HTR-8/SVneo (cell line): ENCODE measurements at regions not wholly inside any gene's neighbourhood (a gene's known extent, or its start where the extent isn't known, plus 50 kb on each side); places are given as distances from the start of the nearest gene placed in this dataset.
"Not testable (repeated sequence)": the region's sequence is repeated elsewhere in the genome, so short reads cannot be mapped to it uniquely, and the experiment has no call there.

Experiments
- DNase-seq: peaks from one replicate; pipeline ENCODE4 v3.0.0; 2011; ENCODE audit warnings: low spot score, mixed read lengths; ENCODE audit not compliant: insufficient read length
- FAIRE-seq: peaks from 2 replicates; lab custom pipeline; 2011; peaks lifted over from hg19 to GRCh38; lab: Jason Lieb, UNC

DNA sequence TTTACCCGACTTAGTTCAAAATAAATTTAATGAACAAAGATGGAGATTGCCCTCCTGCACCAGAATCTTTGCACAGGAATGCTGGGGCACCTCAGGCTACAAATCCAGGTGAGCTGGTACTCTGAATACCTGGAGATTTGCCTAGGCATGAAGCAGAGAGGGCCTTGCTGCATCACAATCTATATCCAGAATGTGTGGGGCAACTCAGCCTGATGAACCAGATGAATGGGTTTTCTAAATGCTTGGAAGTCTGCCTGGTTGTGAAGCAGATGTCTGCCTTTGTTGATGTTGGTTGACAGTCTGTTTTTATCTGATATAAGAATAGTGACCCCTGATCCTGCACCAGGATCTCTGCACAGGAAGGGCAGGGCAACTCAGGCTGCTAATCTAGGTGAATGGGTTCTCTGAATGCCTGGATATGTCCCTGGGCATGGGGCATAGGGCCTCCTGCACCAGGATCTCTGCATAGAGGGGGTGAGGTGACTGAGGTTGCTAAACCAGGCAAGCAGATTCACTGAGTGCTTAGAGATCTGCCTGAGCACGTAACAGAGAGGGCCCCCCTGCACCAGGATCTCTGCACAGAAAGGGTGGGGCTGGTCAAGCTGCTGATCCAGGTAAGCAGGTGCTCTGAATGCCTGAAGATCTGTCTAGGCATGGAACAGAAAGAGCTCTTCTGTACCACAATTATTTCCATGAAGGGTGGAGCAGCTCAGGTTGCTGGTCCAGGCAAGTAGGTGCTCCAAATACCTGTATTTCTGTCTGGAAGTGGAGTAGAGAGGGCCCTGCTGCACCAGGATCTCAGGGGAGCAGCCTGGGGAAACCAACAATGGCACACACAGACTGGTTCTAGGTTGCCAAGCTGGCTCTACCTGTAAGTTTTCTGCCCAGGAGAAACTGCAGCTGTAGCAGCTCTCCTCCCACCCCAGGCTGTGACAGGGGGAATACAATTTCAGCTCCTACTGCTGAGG is 437.5 kb downstream of the MMUT start:
- FAIRE-seq (no peak), DNase-seq (no peak)

DNA sequence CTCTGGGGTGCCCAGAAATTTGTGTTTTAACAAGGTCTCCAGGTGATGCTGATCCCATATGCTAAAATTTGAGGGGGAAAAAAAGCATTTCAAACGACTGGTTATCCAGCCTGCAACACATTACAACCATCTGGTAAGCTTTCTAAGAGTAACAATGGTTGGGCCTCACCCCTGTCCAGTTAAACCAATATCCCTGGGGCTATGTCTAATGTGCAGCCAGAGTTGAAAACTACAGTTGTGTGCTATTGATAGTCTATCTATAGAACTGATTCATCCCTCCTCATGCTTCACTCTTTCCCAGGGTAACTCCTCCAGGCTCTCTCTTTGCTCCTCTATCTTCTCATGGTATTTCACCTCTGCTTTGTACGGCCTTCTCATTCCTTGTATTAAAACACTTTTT is 458.3 kb downstream of the MMUT start:
- no peak for FAIRE-seq
- no peak for DNase-seq

DNA sequence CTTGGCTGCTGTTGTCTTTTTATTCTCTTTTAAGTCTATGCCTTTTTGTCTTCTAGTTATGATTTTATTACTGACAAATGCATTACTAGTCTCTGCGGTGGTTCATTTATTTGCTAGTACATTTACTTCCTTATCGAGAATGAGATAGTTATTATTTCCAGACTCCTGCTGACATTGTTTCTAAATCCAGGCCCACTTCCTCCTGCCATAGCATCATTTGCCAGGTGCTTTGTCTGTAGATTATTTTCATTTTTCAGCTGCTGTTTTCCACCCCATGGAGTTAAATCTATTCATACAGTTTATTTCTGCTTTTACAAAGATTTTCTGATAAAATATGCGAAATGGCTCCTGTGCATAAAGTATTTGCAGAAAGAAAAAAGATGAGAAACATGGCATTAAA is 459.7 kb downstream of the MMUT start:
- DNase-seq (no peak), FAIRE-seq (no peak)

DNA sequence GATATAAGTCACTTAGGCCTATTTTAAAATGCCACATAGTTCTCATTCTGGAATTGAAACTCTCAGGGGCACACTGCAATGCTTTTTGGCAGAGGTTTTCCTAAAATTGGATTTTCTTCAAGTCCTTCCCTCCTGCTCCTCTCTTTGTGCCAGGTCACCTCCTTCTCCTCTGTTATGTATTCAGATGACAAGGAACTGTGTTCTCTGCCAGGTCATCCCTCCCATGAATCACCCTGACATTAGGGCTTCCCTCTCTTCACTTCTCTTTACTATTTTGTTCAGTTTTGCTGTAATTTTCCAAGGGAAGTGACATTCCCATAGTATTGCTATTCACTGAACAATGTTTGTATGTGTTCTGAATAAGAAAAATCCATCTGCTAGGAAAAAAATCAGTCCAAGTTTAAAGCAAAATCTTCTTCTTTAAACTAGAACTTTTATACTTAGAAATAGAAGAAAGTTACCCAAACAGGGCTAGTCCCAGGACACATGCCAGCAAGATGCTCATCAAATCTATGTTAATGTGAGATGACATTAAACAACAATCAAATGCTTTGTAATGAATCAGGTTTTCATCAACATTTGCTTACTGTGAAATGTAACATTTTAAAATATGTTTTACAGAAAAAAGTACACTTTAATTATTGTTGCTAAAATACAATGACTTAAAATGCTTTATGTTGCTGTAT is 461.1 kb downstream of the MMUT start:
- FAIRE-seq = no peak
- DNase-seq = no peak

DNA sequence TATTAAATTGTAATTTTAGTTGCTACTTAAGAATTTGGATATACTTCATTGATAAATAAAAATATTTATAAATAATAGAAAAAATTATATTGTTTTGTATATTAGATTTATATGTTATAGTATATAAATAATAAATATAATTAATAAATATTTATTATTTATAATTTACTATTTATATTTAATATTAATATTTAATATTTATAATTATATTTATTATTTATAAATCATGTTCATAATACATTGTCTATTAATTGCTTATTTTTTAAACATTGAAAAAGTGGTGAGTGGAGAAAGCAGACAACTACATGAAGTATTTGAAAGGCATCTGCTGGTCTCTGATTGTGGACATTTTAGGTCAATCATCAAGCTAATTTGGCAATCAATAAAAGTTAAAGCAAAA is 464.5 kb downstream of the MMUT start:
- FAIRE-seq = no peak
- DNase-seq = no peak

DNA sequence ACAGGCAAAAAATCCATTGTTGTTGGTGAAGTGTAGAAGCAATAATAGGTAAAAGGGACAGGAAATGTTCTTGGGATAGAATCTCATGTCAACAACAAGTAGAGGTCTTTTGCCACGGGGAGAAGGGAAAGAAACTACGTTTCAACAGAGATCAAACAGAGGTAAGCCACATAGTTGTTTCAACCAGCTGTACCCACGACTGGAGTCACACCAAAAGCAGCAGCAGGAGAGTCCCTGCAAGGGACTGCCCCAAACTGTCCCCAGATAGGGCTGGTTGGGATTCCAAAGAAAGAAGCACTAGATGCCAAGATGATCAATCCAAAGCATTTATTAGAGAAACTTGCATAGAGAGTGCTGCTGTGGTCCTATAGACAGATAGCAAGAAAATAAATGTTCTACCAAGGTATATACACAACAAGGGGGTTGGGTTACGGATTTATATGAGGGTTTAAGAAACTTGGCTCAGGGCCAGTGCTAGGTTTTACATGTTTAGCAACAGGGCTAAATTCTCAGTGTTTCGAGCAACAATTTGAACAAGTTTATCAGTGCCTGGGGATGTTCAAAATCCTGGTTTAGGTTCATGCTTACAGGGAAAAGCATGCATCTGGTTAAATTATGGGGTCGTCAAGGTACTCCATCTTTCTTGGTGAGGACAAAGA is 466.5 kb downstream of the MMUT start:
- FAIRE-seq (no peak), DNase-seq (no peak)

DNA sequence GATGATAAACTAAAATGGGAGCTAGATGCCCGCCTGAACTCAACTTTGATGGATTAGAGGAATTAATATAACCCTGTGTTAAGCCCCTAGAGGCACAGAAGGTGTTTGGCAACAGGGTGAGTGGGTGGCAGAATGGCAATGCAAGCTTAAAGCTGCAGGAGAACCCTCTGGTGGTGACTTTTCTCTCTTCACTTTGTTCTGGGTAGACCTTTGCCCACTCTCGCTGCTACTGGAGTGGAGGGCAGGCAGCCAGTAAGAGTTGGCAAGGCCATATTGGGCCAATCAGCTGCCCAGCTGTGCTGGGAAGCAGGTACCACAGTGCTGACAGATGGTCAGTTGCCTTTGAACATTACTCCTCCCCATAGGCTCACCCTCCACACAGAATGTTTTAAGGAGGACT is 468.2 kb downstream of the MMUT start:
- DNase-seq (no peak), FAIRE-seq (no peak)

DNA sequence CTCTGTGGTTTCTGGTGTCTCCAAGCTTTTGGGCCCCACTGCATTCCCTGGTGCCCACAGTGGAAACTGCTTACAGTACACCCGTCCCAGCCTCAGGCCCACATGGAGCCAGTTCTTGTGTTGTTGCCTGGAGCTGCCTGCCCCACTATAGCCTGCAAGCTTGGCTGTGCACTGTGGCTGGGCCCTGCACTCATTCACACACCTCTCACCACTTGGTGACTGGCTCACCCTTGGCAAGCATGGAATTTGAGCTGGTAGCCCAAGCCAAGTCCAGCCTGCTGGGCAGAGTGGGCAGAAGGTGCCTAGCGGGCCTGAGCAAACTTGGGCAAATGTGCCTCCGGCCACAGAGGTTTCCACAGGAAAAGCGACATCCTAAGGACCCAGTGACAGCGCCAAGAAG is 472.3 kb downstream of the MMUT start:
- DNase-seq (no peak), FAIRE-seq (no peak)

DNA sequence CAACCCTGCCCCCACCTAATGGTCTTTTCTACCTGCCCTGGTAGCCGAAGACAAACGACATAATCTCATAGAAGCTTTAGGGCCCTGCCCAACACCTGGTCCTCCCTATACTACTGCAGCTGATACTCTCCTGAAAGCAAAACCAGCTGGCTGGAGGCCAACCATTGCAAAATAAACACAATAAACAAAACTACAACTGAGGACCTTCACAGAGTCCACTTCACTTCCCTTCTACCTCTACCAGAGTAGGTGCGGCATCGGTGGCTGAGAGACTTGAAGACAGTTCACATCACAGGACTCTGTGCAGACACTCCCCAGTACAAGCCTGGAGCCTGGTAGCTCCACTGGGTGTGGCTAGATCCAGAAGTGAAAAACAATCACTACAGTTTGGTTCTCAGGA is 476.2 kb downstream of the MMUT start:
- DNase-seq (no peak), FAIRE-seq (no peak)

DNA sequence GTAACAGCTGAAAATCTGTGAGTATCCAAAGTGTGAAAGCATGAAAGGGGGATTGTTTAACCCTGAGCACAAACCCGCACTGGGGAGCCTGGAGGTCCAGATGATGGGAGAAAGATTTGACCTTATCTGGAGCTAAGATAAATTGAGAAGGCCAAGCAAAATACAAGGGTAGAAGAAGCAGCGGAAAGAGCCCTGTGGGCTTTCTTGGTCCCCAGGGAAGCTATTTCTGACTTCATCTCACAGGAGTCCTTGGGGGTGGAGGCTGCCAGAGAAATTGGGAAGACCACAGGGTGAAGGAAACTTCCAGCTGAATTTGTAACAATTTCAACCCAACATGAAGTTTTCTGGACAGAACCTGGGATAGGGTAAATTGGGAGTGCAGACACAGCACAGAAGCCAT is 476.9 kb downstream of the MMUT start:
- FAIRE-seq = no peak

DNA sequence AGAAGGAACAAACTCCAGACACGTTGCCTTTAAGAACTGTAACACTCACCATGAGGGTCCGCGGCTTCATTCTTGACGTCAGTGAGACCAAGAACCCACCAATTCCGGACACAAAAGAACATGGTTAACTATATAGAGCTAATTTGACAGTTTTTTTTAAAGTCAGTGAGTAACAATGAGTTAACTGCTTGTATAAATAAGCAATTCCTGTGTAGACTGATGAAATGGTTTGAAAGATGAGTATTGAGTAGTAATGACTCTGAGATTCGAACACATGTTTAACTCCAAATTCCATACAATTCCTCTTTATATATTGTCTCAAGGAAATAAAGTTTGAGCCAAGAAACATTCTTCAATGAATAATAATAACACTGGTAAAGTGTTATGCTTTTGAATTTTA is 478.0 kb downstream of the MMUT start:
- no peak for FAIRE-seq

More for the DNA sequence above, 476.9 kb downstream of the MMUT start:
- no peak for DNase-seq

DNA sequence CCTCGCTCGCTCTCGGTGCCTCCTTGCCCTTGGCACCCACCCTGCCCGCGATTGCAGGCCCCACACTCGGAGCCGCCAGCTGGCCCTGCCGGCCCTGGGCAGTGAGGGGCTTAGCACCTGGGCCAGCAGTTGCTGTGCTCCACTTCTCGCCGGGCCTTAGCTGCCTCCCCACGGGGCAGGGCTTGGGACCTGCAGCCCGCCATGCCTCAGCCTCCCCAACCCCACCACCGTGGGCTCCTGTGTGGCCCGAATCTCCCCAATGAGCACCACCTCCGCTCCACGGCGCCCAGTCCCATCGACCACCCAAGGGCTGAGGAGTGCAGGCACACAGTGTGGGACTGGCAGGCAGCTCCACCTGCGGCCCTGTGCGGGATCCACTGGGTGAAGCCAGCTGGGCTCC is 479.1 kb downstream of the MMUT start:
- FAIRE-seq, DNase-seq: not testable (repeated sequence)

More for the DNA sequence above, 478.0 kb downstream of the MMUT start:
- DNase-seq = no peak

DNA sequence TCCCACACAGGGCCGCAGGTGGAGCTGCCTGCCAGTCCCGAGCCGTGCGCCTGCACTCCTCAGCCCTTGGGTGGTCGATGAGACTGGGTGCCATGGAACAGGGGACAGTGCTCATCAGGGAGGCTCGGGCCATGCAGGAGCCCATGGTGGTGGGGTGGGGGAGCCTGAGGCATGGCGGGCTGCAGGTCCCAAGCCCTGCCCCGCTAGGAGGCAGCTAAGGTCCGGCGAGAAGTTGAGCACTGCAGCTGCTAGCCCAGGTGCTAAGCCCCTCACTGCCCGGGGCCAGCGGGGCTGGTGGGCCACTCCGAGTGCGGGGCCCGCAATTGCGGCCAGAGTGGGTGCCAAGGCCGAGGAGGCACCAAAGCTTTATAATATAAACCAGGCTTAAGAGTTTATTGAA is 479.7 kb downstream of the MMUT start:
- FAIRE-seq = no peak

DNA sequence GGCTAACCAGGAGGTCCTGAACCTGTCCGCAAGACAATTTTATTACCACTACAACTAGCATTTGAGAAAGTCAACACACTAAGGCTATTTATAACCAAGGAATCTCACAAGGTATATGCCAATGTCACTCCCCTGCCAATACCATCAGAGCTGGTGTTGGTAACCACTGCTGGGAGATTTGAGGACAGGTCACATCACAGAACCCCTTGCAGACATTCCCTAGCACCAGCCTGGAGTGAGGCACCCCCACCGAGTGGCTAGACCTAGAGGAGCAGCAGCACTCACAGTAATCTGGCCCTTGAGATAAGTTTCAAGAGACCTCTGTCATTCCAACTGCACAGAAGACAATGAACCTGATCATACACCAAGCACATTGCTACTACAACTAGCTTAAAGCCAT is 483.2 kb downstream of the MMUT start:
- no peak for FAIRE-seq

More for the DNA sequence above, 479.7 kb downstream of the MMUT start:
- DNase-seq = no peak

DNA sequence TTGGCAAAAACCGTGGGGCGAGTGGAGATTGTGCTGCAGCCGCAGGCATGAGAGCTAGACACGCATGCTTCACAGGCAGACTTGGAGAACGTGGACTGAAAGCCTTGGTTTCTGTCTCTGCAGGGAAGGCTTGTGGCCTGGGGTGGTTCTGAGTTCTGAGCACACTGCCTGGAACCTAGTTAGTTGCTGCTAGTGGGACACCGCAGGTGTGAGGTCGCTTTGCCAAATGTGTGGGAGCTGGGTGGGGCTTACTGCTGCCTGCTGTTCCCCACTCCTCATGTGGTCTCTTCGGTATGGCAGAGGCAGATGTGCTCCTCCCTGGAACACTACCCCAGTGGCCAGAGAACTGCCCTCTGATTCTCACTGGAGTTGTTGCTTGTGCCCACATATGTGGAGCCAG is 484.0 kb downstream of the MMUT start:
- DNase-seq = no peak
- FAIRE-seq = no peak

More for the DNA sequence above, 483.2 kb downstream of the MMUT start:
- DNase-seq = no peak

DNA sequence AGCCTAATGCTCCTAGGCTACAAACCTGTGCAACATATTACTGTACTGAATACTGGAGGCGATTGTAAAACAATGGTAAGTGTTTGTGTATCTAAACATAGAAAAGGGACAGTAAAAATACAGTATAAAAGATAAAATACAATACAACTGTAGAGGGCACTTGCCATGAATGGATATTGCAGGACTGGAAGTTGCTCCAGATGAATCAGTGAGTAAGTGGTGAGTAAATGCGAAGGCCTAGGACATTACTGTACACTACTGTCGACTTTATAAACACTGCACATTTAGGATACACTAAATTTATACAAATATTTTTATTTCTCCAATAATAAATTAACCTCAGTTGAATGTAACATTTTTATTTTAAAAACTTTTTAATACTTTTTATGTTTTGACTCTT is 485.0 kb downstream of the MMUT start:
- DNase-seq = no peak
- no peak for FAIRE-seq

DNA sequence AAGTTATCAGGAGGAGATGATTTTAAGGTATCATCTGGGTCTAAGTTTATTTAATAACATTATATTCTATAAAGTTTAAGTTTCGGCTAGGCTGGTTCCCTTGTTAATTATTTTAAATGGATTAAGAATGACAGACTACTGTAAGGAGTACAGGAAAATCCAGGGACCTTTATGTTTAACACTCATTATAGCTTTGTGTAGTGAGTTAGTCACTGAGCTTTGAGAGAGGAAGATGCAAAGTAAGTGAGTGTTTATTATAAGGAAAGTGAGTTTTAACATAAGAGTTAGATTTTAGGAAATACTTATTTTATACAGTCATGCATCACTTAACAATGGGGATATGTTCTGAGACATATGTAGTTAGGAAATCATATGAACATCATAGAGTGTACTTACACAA is 485.5 kb downstream of the MMUT start:
- FAIRE-seq = no peak

DNA sequence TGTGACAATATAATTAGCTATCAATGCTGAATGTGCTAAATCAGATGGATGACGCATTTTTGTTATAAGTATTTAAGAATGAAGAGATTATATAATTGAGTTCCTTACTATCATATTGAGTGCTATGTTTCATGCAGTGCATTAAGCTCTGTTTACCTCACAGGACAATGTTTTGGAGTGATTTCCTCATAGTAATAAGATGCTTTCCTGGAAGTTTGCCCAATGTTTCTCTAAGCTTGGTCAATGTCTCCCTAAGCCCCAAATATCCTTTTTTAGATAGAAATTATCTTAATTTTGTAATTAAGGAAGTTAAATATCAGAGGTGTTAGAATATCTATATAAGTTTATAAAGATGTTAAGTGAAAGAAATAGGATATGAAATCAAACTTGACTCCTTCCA is 489.6 kb downstream of the MMUT start:
- no peak for DNase-seq
- FAIRE-seq = no peak

More for the DNA sequence above, 485.5 kb downstream of the MMUT start:
- DNase-seq = no peak

DNA sequence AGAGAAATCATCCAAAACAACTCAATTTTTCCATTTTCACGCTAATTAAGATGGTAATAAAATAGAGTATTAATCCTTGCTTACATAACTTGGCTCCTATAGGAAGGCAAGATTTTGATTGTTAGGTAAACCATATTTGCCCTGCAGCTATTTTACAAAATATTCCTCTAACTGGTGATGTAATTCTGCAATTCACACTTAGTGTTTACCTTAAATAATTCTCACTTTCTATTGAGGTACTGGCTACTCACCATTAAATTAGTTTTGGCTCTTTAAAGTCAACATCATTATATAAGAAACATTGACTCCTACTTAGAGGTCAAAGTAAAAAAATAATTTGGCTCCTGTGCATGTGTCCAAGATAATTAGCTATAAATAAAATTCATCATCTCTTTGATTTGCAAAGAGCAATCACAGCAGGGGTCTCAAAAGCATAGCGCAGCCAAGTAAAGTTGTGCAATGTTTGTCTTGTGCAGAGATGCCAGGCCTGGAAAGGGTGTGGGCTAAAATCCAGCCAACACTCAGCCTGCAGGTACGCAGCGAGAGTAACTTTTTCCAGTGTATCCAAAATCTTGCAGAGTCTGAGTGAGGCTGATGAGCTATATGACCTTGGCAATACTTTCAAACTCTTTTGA is 501.2 kb downstream of the MMUT start:
- FAIRE-seq = no peak
- DNase-seq = no peak

DNA sequence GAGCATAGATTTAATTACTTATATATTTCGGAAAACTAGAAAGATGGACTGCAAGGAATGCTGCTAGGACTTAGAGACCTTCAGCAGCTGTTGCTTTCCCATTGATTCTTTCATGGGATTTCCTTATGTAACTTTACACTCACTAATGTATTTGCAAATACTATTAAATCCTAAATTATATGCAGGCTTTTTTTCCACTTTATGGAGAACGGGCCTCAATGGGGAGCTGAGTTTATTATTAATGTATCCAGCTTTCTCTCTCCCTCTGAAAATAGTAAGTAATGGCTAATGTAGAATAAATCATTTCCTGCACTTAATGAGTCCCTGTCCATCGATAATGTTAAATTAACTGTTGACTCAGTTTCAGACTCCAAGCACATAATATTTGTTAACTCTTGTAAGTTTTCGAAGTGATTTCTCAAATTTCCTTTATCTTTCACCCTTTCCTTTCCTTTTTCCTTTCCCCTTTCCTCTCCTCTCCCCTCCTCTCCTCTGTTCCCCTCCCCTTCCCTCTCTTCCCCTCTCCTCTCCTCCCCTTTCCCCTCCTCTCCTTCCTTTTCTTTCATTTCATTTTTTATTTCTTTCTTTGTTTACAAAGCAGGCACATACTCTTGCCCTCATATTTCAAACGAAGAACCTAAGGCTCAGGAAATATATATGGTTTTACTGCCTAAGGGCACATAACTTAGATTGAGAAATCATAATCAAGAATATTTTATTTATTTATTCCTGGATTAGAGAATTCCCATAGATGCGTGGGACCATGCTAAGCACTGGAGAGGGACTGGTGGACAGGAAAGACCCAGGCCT is 503.6 kb downstream of the MMUT start:
- FAIRE-seq = no peak
- no peak for DNase-seq
